Activated naive CD8-positive, alpha-beta T cell treated with anti-CD3 and anti-CD28 coated beads, Interleukin-2, amount 10 ng/mL, durations not matched to agents 7 days and 5 days (primary cell): ENCODE measurements at regions not wholly inside any gene's neighbourhood (a gene's known extent, or its start where the extent isn't known, plus 50 kb on each side); places are given as distances from the start of the nearest gene placed in this dataset.

Experiments used
- ATAC-seq: fragments of 150-1000 bp; cut with Tn5 transposase; one replicate; pipeline ENCODE4 v1.10.0; 2021; ENCODE audit warnings: low read depth, moderate library complexity
- POLR2A ChIA-PET: fragments of 350-600 bp; sonication (Branson Sonifier 250); formaldehyde crosslinking; loops from one replicate; lab custom pipeline; 2021; ENCODE audit warnings: antibody characterized with exemption; lab: Charles Lee
- DNase-seq: peaks from one replicate; pipeline ENCODE4 v3.0.0; 2021
- H3K27ac Mint-ChIP-seq: one replicate; pipeline ENCODE4 v1.8.0; 2022; ENCODE audit warnings: mild to moderate bottlenecking, mixed read lengths
- H3K27me3 Mint-ChIP-seq: one replicate; pipeline ENCODE4 v1.8.0; 2022; ENCODE audit warnings: mild to moderate bottlenecking, moderate library complexity, mixed read lengths
- H3K36me3 Mint-ChIP-seq: one replicate; pipeline ENCODE4 v1.8.0; 2021; ENCODE audit warnings: mild to moderate bottlenecking, mixed read lengths
- H3K4me1 Mint-ChIP-seq: one replicate; pipeline ENCODE4 v1.8.0; 2021; ENCODE audit warnings: mixed read lengths
- H3K4me3 Mint-ChIP-seq: one replicate; pipeline ENCODE4 v1.8.0; 2022; ENCODE audit warnings: mild to moderate bottlenecking, moderate library complexity, mixed read lengths
- H3K9me3 Mint-ChIP-seq: one replicate; pipeline ENCODE4 v1.8.0; 2021; ENCODE audit warnings: mixed read lengths

- Mint-ChIP-seq H3K27ac (no peak overlapping the region), H3K9me3 (peaks cover 2% of the 10 kb centered on the region), H3K4me3 (no peak overlapping the region), H3K27me3 (no peaks in the 10 kb centered on the region), H3K36me3 (no peaks in the 10 kb centered on the region), H3K4me1 (no peaks in the 10 kb centered on the region)
- DNase-seq, result no peak
- ATAC-seq, result no peak
- POLR2A ChIA-PET, result no interaction called here
Observed at GRCh38 chr11:23719016-23719415, 777.8 kb upstream of the LUZP2 start.

GRCh38 chr11:23723861-23724260, 773.0 kb upstream of the LUZP2 start:
- Mint-ChIP-seq H3K4me1 (no peaks in the 10 kb centered on the region), H3K4me3 (no peak overlapping the region), H3K36me3 (no peaks in the 10 kb centered on the region), H3K9me3 (peaks cover 2% of the 10 kb centered on the region), H3K27me3 (no peaks in the 10 kb centered on the region), H3K27ac (no peak overlapping the region)
- POLR2A ChIA-PET, result no interaction called here
- ATAC-seq (no peak), DNase-seq (no peak)

- no peaks in the 10 kb centered on the region for H3K36me3 Mint-ChIP-seq
- no peak overlapping the region for H3K27ac Mint-ChIP-seq
- no peak for DNase-seq
- ATAC-seq, result no peak
- peaks cover 2% of the 10 kb centered on the region for H3K9me3 Mint-ChIP-seq
- no peak overlapping the region for H3K4me3 Mint-ChIP-seq
- no peaks in the 10 kb centered on the region for H3K4me1 Mint-ChIP-seq
- POLR2A ChIA-PET, result no interaction called here
- no peaks in the 10 kb centered on the region for H3K27me3 Mint-ChIP-seq
Observed at GRCh38 chr11:23725752-23726151, 771.1 kb upstream of the LUZP2 start.

GRCh38 chr11:23727387-23727786, 769.5 kb upstream of the LUZP2 start:
- Mint-ChIP-seq H3K4me3 (no peak overlapping the region), H3K9me3 (peaks cover 2% of the 10 kb centered on the region), H3K4me1 (no peaks in the 10 kb centered on the region), H3K27me3 (no peaks in the 10 kb centered on the region), H3K36me3 (no peaks in the 10 kb centered on the region), H3K27ac (no peak overlapping the region)
- POLR2A ChIA-PET, result no interaction called here
- ATAC-seq (no peak), DNase-seq (no peak)

- Mint-ChIP-seq H3K27me3 (no peaks in the 10 kb centered on the region), H3K4me1 (no peaks in the 10 kb centered on the region), H3K4me3 (no peak overlapping the region), H3K9me3 (peaks cover 3% of the 10 kb centered on the region), H3K36me3 (no peaks in the 10 kb centered on the region), H3K27ac (no peak overlapping the region)
- DNase-seq (no peak), ATAC-seq (no peak)
- POLR2A ChIA-PET, result no interaction called here
Observed at GRCh38 chr11:23727794-23728193, 769.1 kb upstream of the LUZP2 start.

GRCh38 chr11:23729088-23729487, 767.8 kb upstream of the LUZP2 start:
- Mint-ChIP-seq H3K9me3 (peaks cover 3% of the 10 kb centered on the region), H3K27ac (no peak overlapping the region), H3K4me1 (no peaks in the 10 kb centered on the region), H3K27me3 (no peaks in the 10 kb centered on the region), H3K36me3 (no peaks in the 10 kb centered on the region), H3K4me3 (no peak overlapping the region)
- POLR2A ChIA-PET, result no interaction called here
- DNase-seq (no peak), ATAC-seq (no peak)

GRCh38 chr11:23730307-23730998, 766.4 kb upstream of the LUZP2 start:
- POLR2A ChIA-PET, result no interaction called here
- H3K36me3 Mint-ChIP-seq, result no peaks in the 10 kb centered on the region
- no peak for ATAC-seq

GRCh38 chr11:23732026-23732425, 764.8 kb upstream of the LUZP2 start:
- H3K27ac Mint-ChIP-seq, result no peak overlapping the region
- peaks cover 3% of the 10 kb centered on the region for H3K9me3 Mint-ChIP-seq
- no peak overlapping the region for H3K4me3 Mint-ChIP-seq
- ATAC-seq (no peak), DNase-seq (no peak)
- no peaks in the 10 kb centered on the region for H3K27me3 Mint-ChIP-seq
- no peaks in the 10 kb centered on the region for H3K4me1 Mint-ChIP-seq
- H3K36me3 Mint-ChIP-seq, result no peaks in the 10 kb centered on the region
- POLR2A ChIA-PET, result no interaction called here

More at GRCh38 chr11:23730307-23730998, 766.4 kb upstream of the LUZP2 start:
- no peaks in the 10 kb centered on the region for H3K27me3 Mint-ChIP-seq
- no peak for DNase-seq
- peaks cover 3% of the 10 kb centered on the region for H3K9me3 Mint-ChIP-seq
- no peak overlapping the region for H3K27ac Mint-ChIP-seq
- H3K4me3 Mint-ChIP-seq, result no peak overlapping the region
- no peaks in the 10 kb centered on the region for H3K4me1 Mint-ChIP-seq

GRCh38 chr11:23746896-23747295, 750.0 kb upstream of the LUZP2 start:
- H3K27me3 Mint-ChIP-seq, result no peaks in the 10 kb centered on the region
- no peaks in the 10 kb centered on the region for H3K36me3 Mint-ChIP-seq
- ATAC-seq, result no peak
- H3K27ac Mint-ChIP-seq, result no peak overlapping the region
- H3K4me1 Mint-ChIP-seq, result no peaks in the 10 kb centered on the region
- no peak for DNase-seq
- POLR2A ChIA-PET, result no interaction called here
- peaks cover 3% of the 10 kb centered on the region for H3K9me3 Mint-ChIP-seq
- no peak overlapping the region for H3K4me3 Mint-ChIP-seq

- H3K36me3 Mint-ChIP-seq, result no peaks in the 10 kb centered on the region
- ATAC-seq (no peak), DNase-seq (no peak)
- no peak overlapping the region for H3K4me3 Mint-ChIP-seq
- H3K27me3 Mint-ChIP-seq, result no peaks in the 10 kb centered on the region
- H3K4me1 Mint-ChIP-seq, result no peaks in the 10 kb centered on the region
- POLR2A ChIA-PET, result no interaction called here
- H3K9me3 Mint-ChIP-seq, result peaks cover 3% of the 10 kb centered on the region
- no peak overlapping the region for H3K27ac Mint-ChIP-seq
Observed at GRCh38 chr11:23749762-23750430, 747.0 kb upstream of the LUZP2 start.

GRCh38 chr11:23751280-23751679, 745.6 kb upstream of the LUZP2 start:
- DNase-seq (no peak), ATAC-seq (no peak)
- no peaks in the 10 kb centered on the region for H3K36me3 Mint-ChIP-seq
- no peaks in the 10 kb centered on the region for H3K27me3 Mint-ChIP-seq
- no peak overlapping the region for H3K27ac Mint-ChIP-seq
- H3K4me3 Mint-ChIP-seq, result no peak overlapping the region
- POLR2A ChIA-PET, result no interaction called here
- H3K9me3 Mint-ChIP-seq, result peaks cover 5% of the 10 kb centered on the region
- H3K4me1 Mint-ChIP-seq, result no peaks in the 10 kb centered on the region

GRCh38 chr11:23755076-23755475, 741.8 kb upstream of the LUZP2 start:
- DNase-seq (no peak), ATAC-seq (no peak)
- H3K9me3 Mint-ChIP-seq, result peaks cover 2% of the 10 kb centered on the region
- H3K27ac Mint-ChIP-seq, result no peak overlapping the region
- no peak overlapping the region for H3K4me3 Mint-ChIP-seq
- H3K36me3 Mint-ChIP-seq, result no peaks in the 10 kb centered on the region
- H3K4me1 Mint-ChIP-seq, result no peaks in the 10 kb centered on the region
- H3K27me3 Mint-ChIP-seq, result no peaks in the 10 kb centered on the region
- POLR2A ChIA-PET, result no interaction called here

GRCh38 chr11:23755769-23756168, 741.1 kb upstream of the LUZP2 start:
- Mint-ChIP-seq H3K4me3 (no peak overlapping the region), H3K36me3 (no peaks in the 10 kb centered on the region), H3K4me1 (no peaks in the 10 kb centered on the region), H3K27ac (no peak overlapping the region), H3K9me3 (peaks cover 2% of the 10 kb centered on the region), H3K27me3 (no peaks in the 10 kb centered on the region)
- ATAC-seq (no peak), DNase-seq (no peak)
- POLR2A ChIA-PET, result no interaction called here

- Mint-ChIP-seq H3K9me3 (peaks cover 2% of the 10 kb centered on the region), H3K27me3 (no peaks in the 10 kb centered on the region), H3K4me1 (no peaks in the 10 kb centered on the region), H3K27ac (no peak overlapping the region), H3K36me3 (no peaks in the 10 kb centered on the region), H3K4me3 (no peak overlapping the region)
- no peak for DNase-seq
- ATAC-seq, result no peak
- POLR2A ChIA-PET, result no interaction called here
Observed at GRCh38 chr11:23759489-23759888, 737.4 kb upstream of the LUZP2 start.
